MM.1S (cell line): ENCODE measurements at regions not wholly inside any gene's neighbourhood (a gene's known extent, or its start where the extent isn't known, plus 50 kb on each side); places are given as distances from the start of the nearest gene placed in this dataset.
"Not testable (repeated sequence)": the region's sequence is repeated elsewhere in the genome, so short reads cannot be mapped to it uniquely, and the experiment has no call there.

Experiments used
- CTCF ChIP-seq: fragments of 300-600 bp; sonication (generic); IDR thresholded peaks from 2 replicates; pipeline ENCODE4 v1.5.1; 2016; ENCODE audit warnings: antibody characterized with exemption, low read length, mixed read lengths
- EZH2 ChIP-seq: fragments of 300-600 bp; sonication (generic); optimal IDR thresholded peaks from 2 replicates; pipeline ENCODE3; 2017; ENCODE audit warnings: low read depth, mild to moderate bottlenecking, antibody characterized with exemption, low read length, mixed read lengths
- EZH2phosphoT487 ChIP-seq: fragments of 300-600 bp; sonication (generic); IDR thresholded peaks from 2 replicates; pipeline ENCODE4 v1.6.1; 2018; ENCODE audit warnings: antibody characterized with exemption, low read length

GRCh38 chr1:145182606-145183413, 59.2 kb downstream of the PPIAL4D start:
- not testable (repeated sequence) for TF ChIP-seq EZH2phosphoT487, EZH2, CTCF
